ENCODE measurements at regions not wholly inside any gene's neighbourhood (a gene's known extent, or its start where the extent isn't known, plus 50 kb on each side); places are given as distances from the start of the nearest gene placed in this dataset.

GRCh38 chr2:15796167-15796942 lies 144.0 kb upstream of the MYCN start:
- no peak for ATAC-seq
- no peak for TF ChIP-seq ZC3H10 (CRISPR knock-in tag; IDR thresholded peaks at IDR 0.05)
- TF ChIP-seq POU6F1 (CRISPR knock-in tag; IDR thresholded peaks at IDR 0.05; ENCODE audit: borderline replicate concordance, low read depth): no peak
- TF ChIP-seq RARB (CRISPR knock-in tag; IDR thresholded peaks at IDR 0.05): no peak
- TF ChIP-seq ZNF70 (CRISPR knock-in tag; IDR thresholded peaks at IDR 0.05): no peak
- no peak for TF ChIP-seq GLIS3 (CRISPR knock-in tag; IDR thresholded peaks at IDR 0.05)
- TF ChIP-seq SNAI2 (CRISPR knock-in tag; IDR thresholded peaks at IDR 0.05): no peak
- TF ChIP-seq ZNF8 (CRISPR knock-in tag; IDR thresholded peaks at IDR 0.05): no peak
- TF ChIP-seq PATZ1 (CRISPR knock-in tag; IDR thresholded peaks at IDR 0.05; ENCODE audit: borderline replicate concordance): no peak
- TF ChIP-seq TCF4 (CRISPR knock-in tag; IDR thresholded peaks at IDR 0.05; ENCODE audit: borderline replicate concordance): no peak
- no peak for TF ChIP-seq CREB5 (CRISPR knock-in tag; IDR thresholded peaks at IDR 0.05; ENCODE audit: low read depth)
- no peak for TF ChIP-seq CSDC2 (CRISPR knock-in tag; IDR thresholded peaks at IDR 0.05)
- no peak for TF ChIP-seq TOX (CRISPR knock-in tag; IDR thresholded peaks at IDR 0.05; ENCODE audit: borderline replicate concordance)
- no peak for TF ChIP-seq ARNTL (CRISPR knock-in tag; IDR thresholded peaks at IDR 0.05; ENCODE audit: borderline replicate concordance, low read depth)
- TF ChIP-seq OSR1 (CRISPR knock-in tag; IDR thresholded peaks at IDR 0.05): no peak

- ATAC-seq: no peak
- TF ChIP-seq TCF4 (CRISPR knock-in tag; IDR thresholded peaks at IDR 0.05; ENCODE audit: borderline replicate concordance) (no peak), ZFP30 (CRISPR knock-in tag; IDR thresholded peaks at IDR 0.05) (no peak), RARB (CRISPR knock-in tag; IDR thresholded peaks at IDR 0.05) (no peak), ARNTL (CRISPR knock-in tag; IDR thresholded peaks at IDR 0.05; ENCODE audit: borderline replicate concordance, low read depth) (no peak), POU6F1 (CRISPR knock-in tag; IDR thresholded peaks at IDR 0.05; ENCODE audit: borderline replicate concordance, low read depth) (no peak), ZC3H10 (CRISPR knock-in tag; IDR thresholded peaks at IDR 0.05) (no peak), CSDC2 (CRISPR knock-in tag; IDR thresholded peaks at IDR 0.05) (no peak), ZNF8 (CRISPR knock-in tag; IDR thresholded peaks at IDR 0.05) (no peak), ZNF565 (CRISPR knock-in tag; conservative IDR thresholded peaks at IDR 0.05; ENCODE audit: low read depth) (no peak), CREB5 (CRISPR knock-in tag; IDR thresholded peaks at IDR 0.05; ENCODE audit: low read depth) (no peak), SNAI2 (CRISPR knock-in tag; IDR thresholded peaks at IDR 0.05) (no peak), OSR1 (CRISPR knock-in tag; IDR thresholded peaks at IDR 0.05) (no peak), PPARA (CRISPR knock-in tag; IDR thresholded peaks at IDR 0.05; ENCODE audit: borderline replicate concordance) (no peak), ESRRG (CRISPR knock-in tag; IDR thresholded peaks at IDR 0.05) (no peak), TSHZ2 (CRISPR knock-in tag; IDR thresholded peaks at IDR 0.05) (no peak), PATZ1 (CRISPR knock-in tag; IDR thresholded peaks at IDR 0.05; ENCODE audit: borderline replicate concordance) (no peak)
Measured at GRCh38 chr2:15797231-15797938, 143.0 kb upstream of the MYCN start.
